Heart left ventricle (tissue), 13 donors: ENCODE measurements at regions not wholly inside any gene's neighbourhood (a gene's known extent, or its start where the extent isn't known, plus 50 kb on each side); places are given as distances from the start of the nearest gene placed in this dataset.

Experiments
- POLR2A ChIP-seq, 2 donors: fragments of 450-650 bp; IDR thresholded peaks; one replicate each; pipeline ENCODE4 v1.6.1; 2017; ENCODE audit warnings: antibody characterized with exemption in 2 of 2, mild to moderate bottlenecking in 2 of 2, moderate library complexity in 2 of 2
- TF ChIP-seq, protein P1 (sequence below), 12 donors: fragments of 200-600 bp; sonication (generic) in 4 of 12; IDR thresholded peaks; one replicate each; pipeline versions ENCODE4 v1.5.0 to v1.8.0; 2018 to 2022; ENCODE audit warnings: antibody characterized with exemption in 12 of 12, mild to moderate bottlenecking in 5 of 12
- donor health status: ischemic (EF 13 %, LVEDD 7.1; RV severe dilation, severe dysfunction).
- donor health status: DM: no; HTN: yes; CAD: no.
- donor health status: DM: no; HTN: no; CAD: no.
- donor health status: ischemic (EF 25% LVEDD 6.9; RV normal size, moderate dysfunction).
- donor health status: ischemic (EF 25% LVEDD 5.7; RV mildly dilated, moderate dysfunction).
- donor health status: ischemic (EF 35%, LVEDD 5.7; RV mildly dilated, moderate dysfunction).
- donor health status: nonischemic (EF 11% LVEDD 7.7; RV severe dilation, severe dysfunction).
- donor health status: DM: yes; HTN: yes; CAD: no.
- donor health status: PGD.
- donor health status: ischemic (EF 29% LVEDD 5.4; RV normal size, mild dysfunction).
- donor health status: nonischemic (EF 23%, LVEDD 6.1; RV moderate dilation, normal function).

DNA sequence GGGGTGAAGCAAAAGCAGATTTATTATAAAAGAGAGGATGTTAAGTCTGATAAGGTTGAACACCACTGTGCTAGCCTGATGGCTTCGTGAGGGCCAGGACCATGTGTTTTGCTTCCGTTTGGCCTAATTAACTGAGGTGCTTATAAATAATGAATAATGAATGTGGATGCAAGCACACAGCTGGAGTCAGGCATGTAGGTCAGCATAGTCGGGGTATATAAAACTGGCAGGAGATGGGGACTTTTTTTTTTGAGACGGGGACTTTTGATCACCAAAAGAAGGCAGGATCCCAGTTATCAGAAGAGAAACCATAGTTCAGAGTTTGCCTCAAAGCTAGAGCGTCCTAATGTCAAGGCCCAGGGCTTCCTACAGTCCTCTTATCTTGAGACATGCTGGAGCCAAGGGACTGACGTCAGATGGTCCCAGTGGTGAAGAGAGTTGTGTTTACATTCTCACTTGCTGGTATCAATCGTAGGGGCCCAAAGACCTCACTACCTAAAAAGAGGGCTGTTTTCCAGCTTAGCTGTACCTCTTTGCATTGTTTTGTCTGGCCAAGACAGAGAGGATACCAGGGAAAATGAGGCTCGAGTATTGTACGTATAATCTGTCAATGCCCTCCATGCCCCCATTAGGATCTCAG is 50.4 kb downstream of the RTL9 start:
- no peak for TF ChIP-seq POLR2A (IDR thresholded peaks at IDR 0.05)
- TF ChIP-seq, protein P1, sequence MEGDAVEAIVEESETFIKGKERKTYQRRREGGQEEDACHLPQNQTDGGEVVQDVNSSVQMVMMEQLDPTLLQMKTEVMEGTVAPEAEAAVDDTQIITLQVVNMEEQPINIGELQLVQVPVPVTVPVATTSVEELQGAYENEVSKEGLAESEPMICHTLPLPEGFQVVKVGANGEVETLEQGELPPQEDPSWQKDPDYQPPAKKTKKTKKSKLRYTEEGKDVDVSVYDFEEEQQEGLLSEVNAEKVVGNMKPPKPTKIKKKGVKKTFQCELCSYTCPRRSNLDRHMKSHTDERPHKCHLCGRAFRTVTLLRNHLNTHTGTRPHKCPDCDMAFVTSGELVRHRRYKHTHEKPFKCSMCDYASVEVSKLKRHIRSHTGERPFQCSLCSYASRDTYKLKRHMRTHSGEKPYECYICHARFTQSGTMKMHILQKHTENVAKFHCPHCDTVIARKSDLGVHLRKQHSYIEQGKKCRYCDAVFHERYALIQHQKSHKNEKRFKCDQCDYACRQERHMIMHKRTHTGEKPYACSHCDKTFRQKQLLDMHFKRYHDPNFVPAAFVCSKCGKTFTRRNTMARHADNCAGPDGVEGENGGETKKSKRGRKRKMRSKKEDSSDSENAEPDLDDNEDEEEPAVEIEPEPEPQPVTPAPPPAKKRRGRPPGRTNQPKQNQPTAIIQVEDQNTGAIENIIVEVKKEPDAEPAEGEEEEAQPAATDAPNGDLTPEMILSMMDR (IDR thresholded peaks at IDR 0.05), result no peak
